Cardiac fibroblast (primary cell): ENCODE measurements at regions not wholly inside any gene's neighbourhood (a gene's known extent, or its start where the extent isn't known, plus 50 kb on each side); places are given as distances from the start of the nearest gene placed in this dataset.

Experiments
- DNase-seq, 2 donors: peaks; one replicate each; pipeline versions ENCODE4 v3.0.0 to v3.0.0-alpha.2; 2010; ENCODE audit warnings: low read depth in 2 of 2
- H3K4me3 ChIP-seq, 2 donors: replicated peaks in 1 of 2; 1 replicate in 1 of 2; 2 replicates in 1 of 2; pipeline ENCODE4 v1.5.1; 2011; ENCODE audit warnings: low read depth in 2 of 2, low read length in 2 of 2, mild to moderate bottlenecking in 2 of 2, moderate library complexity in 1 of 2
- CTCF ChIP-seq: IDR thresholded peaks from one replicate; pipeline ENCODE4 v1.5.1; 2011; ENCODE audit warnings: low read depth, mild to moderate bottlenecking, low read length, inconsistent platforms

GRCh38 chr16:86065711-86066110, 166.7 kb downstream of the IRF8 start:
- DNase-seq, result no peak
- TF ChIP-seq CTCF, result no peak
- H3K4me3 ChIP-seq, result no peak overlapping the region

GRCh38 chr16:86066811-86067210, 167.8 kb downstream of the IRF8 start:
- H3K4me3 ChIP-seq, result no peak overlapping the region
- DNase-seq, result no peak
- TF ChIP-seq CTCF, result no peak

- no peak for DNase-seq
- no peak overlapping the region for H3K4me3 ChIP-seq
- TF ChIP-seq CTCF, result no peak
These were observed 168.6 kb downstream of the IRF8 start for GRCh38 chr16:86067516-86067915.

- TF ChIP-seq CTCF, result no peak
- no peak for DNase-seq
These were observed 169.0 kb downstream of the IRF8 start for GRCh38 chr16:86067936-86068335.

GRCh38 chr16:86068722-86069121, 169.8 kb downstream of the IRF8 start:
- H3K4me3 ChIP-seq, result no peak overlapping the region
- no peak for DNase-seq
- TF ChIP-seq CTCF, result no peak

More at GRCh38 chr16:86067936-86068335, 169.0 kb downstream of the IRF8 start:
- H3K4me3 ChIP-seq, result no peak overlapping the region

GRCh38 chr16:86069736-86070298, 170.9 kb downstream of the IRF8 start:
- H3K4me3 ChIP-seq, result no peak overlapping the region
- TF ChIP-seq CTCF, result no peak
- no peak for DNase-seq

- no peak for DNase-seq
- no peak overlapping the region for H3K4me3 ChIP-seq
- TF ChIP-seq CTCF, result no peak
These were observed 171.5 kb downstream of the IRF8 start for GRCh38 chr16:86070484-86070883.
